Keratinocyte (primary cell): ENCODE measurements at regions not wholly inside any gene's neighbourhood (a gene's known extent, or its start where the extent isn't known, plus 50 kb on each side); places are given as distances from the start of the nearest gene placed in this dataset.

ENCODE experiments used
- CTCF ChIP-seq, 3 experiments: IDR thresholded peaks in 1 of 3; conservative IDR thresholded peaks in 1 of 3; optimal IDR thresholded peaks in 1 of 3; 2 replicates in 2 of 3; 3 replicates in 1 of 3; pipeline versions ENCODE3 to v1.5.1; 2011; ENCODE audit warnings: low read length in 3 of 3, mild to moderate bottlenecking in 3 of 3, moderate library complexity in 2 of 3, control low read depth in 1 of 3, inconsistent platforms in 1 of 3; ENCODE audit not compliant: insufficient read depth in 2 of 3; ENCODE audit errors: extremely low read depth in 1 of 3
- EZH2 ChIP-seq: IDR thresholded peaks from one replicate; pipeline ENCODE4 v1.6.1; 2012; ENCODE audit warnings: inconsistent platforms, mild to moderate bottlenecking, low read length, moderate library complexity

- no peak for TF ChIP-seq CTCF (optimal IDR thresholded peaks at IDR 0.05 in 1 of 3, IDR thresholded peaks at IDR 0.05 in 1 of 3, conservative IDR thresholded peaks at IDR 0.05 in 1 of 3; ENCODE audit: extremely low read depth in 1 of 3, insufficient read depth in 2 of 3, low read length in 3 of 3)
- TF ChIP-seq EZH2: no peak
Measured at GRCh38 chr4:19146038-19146437, 1105.7 kb upstream of the SLIT2 start.
